A673 (cell line): ENCODE measurements at regions not wholly inside any gene's neighbourhood (a gene's known extent, or its start where the extent isn't known, plus 50 kb on each side); places are given as distances from the start of the nearest gene placed in this dataset.

Experiments used
- BruUV-seq: library from RNA; stranded (reverse); fragments of 400-500 nt; replicated peaks from 2 replicates; lab custom pipeline; 2021; lab: Mats Ljungman, UMichigan
- CTCF ChIA-PET: fragments of 300-600 bp; sonication (Branson Sonifier 250); formaldehyde crosslinking; loops from one replicate; lab custom pipeline; 2022; ENCODE audit warnings: antibody characterized with exemption; lab: Charles Lee
- POLR2A ChIA-PET: fragments of 300-600 bp; sonication (Branson Sonifier 250); formaldehyde crosslinking; loops from one replicate; lab custom pipeline; 2022; ENCODE audit warnings: antibody characterized with exemption; ENCODE audit not compliant: low non-redundant PET; lab: Charles Lee
- DNase-seq: peaks from one replicate; pipeline ENCODE4 v3.0.0-alpha.2; 2015; ENCODE audit warnings: low spot score
- H3K27ac ChIP-seq: fragments of 200-600 bp; sonication (generic); 2 replicates; pipeline ENCODE4 v1.5.1; 2016; ENCODE audit warnings: mixed run types, low read depth, mild to moderate bottlenecking, mixed read lengths, antibody characterized with exemption, low read length; ENCODE audit not compliant: poor library complexity, severe bottlenecking
- H3K27me3 ChIP-seq: fragments of 200-600 bp; sonication (generic); replicated peaks from 2 replicates; pipeline ENCODE4 v1.6.1; 2017; ENCODE audit warnings: mixed run types, low read depth, mild to moderate bottlenecking, mixed read lengths, antibody characterized with exemption, low read length; ENCODE audit not compliant: insufficient read depth, poor library complexity
- H3K36me3 ChIP-seq: fragments of 200-600 bp; sonication (generic); 2 replicates; pipeline ENCODE4 v1.6.1; 2016; ENCODE audit warnings: mixed run types, mild to moderate bottlenecking, mixed read lengths, antibody characterized with exemption, low read length; ENCODE audit not compliant: insufficient read depth, poor library complexity, severe bottlenecking
- H3K4me1 ChIP-seq: fragments of 200-600 bp; sonication (generic); 2 replicates; pipeline ENCODE4 v1.6.1; 2017; ENCODE audit warnings: mixed run types, mild to moderate bottlenecking, mixed read lengths, antibody characterized with exemption, low read length; ENCODE audit not compliant: insufficient read depth, poor library complexity, severe bottlenecking
- H3K4me3 ChIP-seq: fragments of 200-600 bp; sonication (generic); 2 replicates; pipeline ENCODE4 v1.5.1; 2016; ENCODE audit warnings: low read depth, mixed run types, mild to moderate bottlenecking, mixed read lengths, low read length; ENCODE audit not compliant: poor library complexity, severe bottlenecking
- H3K9me3 ChIP-seq: fragments of 200-600 bp; sonication (generic); 2 replicates; pipeline ENCODE4 v1.6.1; 2016; ENCODE audit warnings: mixed run types, low read depth, mild to moderate bottlenecking, mixed read lengths, antibody characterized with exemption, low read length; ENCODE audit not compliant: poor library complexity, severe bottlenecking
- CTCF ChIP-seq: fragments of 300-800, 200-600 bp; sonication (generic); conservative IDR thresholded peaks from 2 replicates; pipeline ENCODE4 v1.5.1; 2017; ENCODE audit warnings: low read depth, mild to moderate bottlenecking, antibody characterized with exemption, low read length, moderate library complexity, mixed read lengths
- EZH2 ChIP-seq: fragments of 200-600 bp; sonication (generic); IDR thresholded peaks from 2 replicates; pipeline ENCODE4 v1.6.1; 2017; ENCODE audit warnings: borderline replicate concordance, low read depth, mild to moderate bottlenecking, mixed read lengths, antibody characterized with exemption, low read length; ENCODE audit not compliant: poor library complexity, severe bottlenecking
- intact Hi-C: fragments of 100-400 bp; cut with micrococcal nuclease; formaldehyde crosslinking; loops from one replicate; pipeline ENCODE4 v1.10.0; 2022; ENCODE audit not compliant: unreplicated experiment

GRCh38 chr5:54745599-54745998 lies 228.0 kb downstream of the SNX18 start:
- intact Hi-C loops, result no loop called here
- H3K9me3 ChIP-seq, result no peaks in the 10 kb centered on the region
- H3K27ac ChIP-seq, result no peak overlapping the region
- CTCF ChIA-PET, result no interaction called here
- no TSS peak for BruUV-seq
- no peaks in the 10 kb centered on the region for H3K27me3 ChIP-seq
- no peak for DNase-seq
- POLR2A ChIA-PET, result no interaction called here
- no peaks in the 10 kb centered on the region for H3K36me3 ChIP-seq
- TF ChIP-seq CTCF, result no peak
- TF ChIP-seq EZH2, result no peak
- H3K4me3 ChIP-seq, result no peak overlapping the region
- H3K4me1 ChIP-seq, result peaks cover 25% of the 10 kb centered on the region

GRCh38 chr5:54743997-54744788 lies 226.6 kb downstream of the SNX18 start:
- no peaks in the 10 kb centered on the region for H3K27me3 ChIP-seq
- H3K36me3 ChIP-seq, result no peaks in the 10 kb centered on the region
- TF ChIP-seq CTCF, result no peak
- TF ChIP-seq EZH2, result no peak
- ChIA-PET POLR2A (interaction anchor here (0.6 kb wide), 1 partner anchor 25 kb away, joined by 12 read pairs; no protein-coding TSS in a partner anchor), CTCF (no interaction called here)
- peaks cover 25% of the 10 kb centered on the region for H3K4me1 ChIP-seq
- no peak overlapping the region for H3K4me3 ChIP-seq
- BruUV-seq, result no TSS peak
- DNase-seq, result peak; percentile 74
- intact Hi-C loops, result no loop called here
- H3K27ac ChIP-seq, result peak overlapping the region; percentile 75
- no peaks in the 10 kb centered on the region for H3K9me3 ChIP-seq

- POLR2A ChIA-PET, result no interaction called here
- DNase-seq, result no peak
- Histone ChIP-seq H3K4me1 (peaks cover 25% of the 10 kb centered on the region), H3K27ac (peak overlapping the region; percentile 75), H3K27me3 (no peaks in the 10 kb centered on the region), H3K36me3 (no peaks in the 10 kb centered on the region), H3K9me3 (no peaks in the 10 kb centered on the region), H3K4me3 (no peak overlapping the region)
- TF ChIP-seq CTCF (no peak), EZH2 (no peak)
- CTCF ChIA-PET, result no interaction called here
- intact Hi-C loops, result no loop called here
- BruUV-seq, result no TSS peak
Measured at GRCh38 chr5:54743581-54743980, 226.0 kb downstream of the SNX18 start.
